Kidney (tissue), 13 donors: ENCODE measurements at regions not wholly inside any gene's neighbourhood (a gene's known extent, or its start where the extent isn't known, plus 50 kb on each side); places are given as distances from the start of the nearest gene placed in this dataset.

ENCODE experiments used
- DNase-seq, 5 donors: peaks; one replicate each; pipeline ENCODE4 v3.0.0-alpha.2; 2013 to 2020
- FAIRE-seq: peaks from 2 replicates; lab custom pipeline; 2012; peaks lifted over from hg19 to GRCh38; lab: Jason Lieb, UNC
- H3K27ac ChIP-seq, 2 donors: one replicate each; pipeline ENCODE4 v1.7.0; 2013; ENCODE audit warnings: low read depth in 2 of 2, low read length in 2 of 2, inconsistent platforms in 1 of 2
- H3K27me3 ChIP-seq: one replicate; pipeline ENCODE4 v1.7.1; 2013; ENCODE audit warnings: low read length, inconsistent platforms; ENCODE audit not compliant: control insufficient read depth, insufficient read depth
- H3K36me3 ChIP-seq, 3 donors: one replicate each; pipeline versions ENCODE4 v1.7.0 to v1.7.1; 2013; ENCODE audit warnings: low read length in 3 of 3, control low read depth in 1 of 3, inconsistent platforms in 1 of 3; ENCODE audit not compliant: insufficient read depth in 3 of 3, control insufficient read depth in 2 of 3
- H3K4me1 ChIP-seq, 3 donors: one replicate each; pipeline versions ENCODE4 v1.7.0 to v1.7.1; 2013; ENCODE audit warnings: low read length in 3 of 3, inconsistent platforms in 1 of 3, low read depth in 1 of 3; ENCODE audit not compliant: control insufficient read depth in 2 of 3, insufficient read depth in 2 of 3
- H3K4me3 ChIP-seq, 3 donors: one replicate each; pipeline versions ENCODE4 v1.7.0 to v1.8.1; 2013; ENCODE audit warnings: low read length in 3 of 3, control low read depth in 1 of 3, inconsistent platforms in 1 of 3
- H3K9ac ChIP-seq, 3 donors: one replicate each; pipeline versions ENCODE4 v1.7.0 to v1.7.1; 2013; ENCODE audit warnings: low read length in 3 of 3, control low read depth in 1 of 3, inconsistent platforms in 1 of 3
- H3K9me3 ChIP-seq, 3 donors: one replicate each; pipeline versions ENCODE4 v1.7.0 to v1.7.1; 2013; ENCODE audit warnings: low read length in 3 of 3, control low read depth in 1 of 3, inconsistent platforms in 1 of 3; ENCODE audit not compliant: control insufficient read depth in 2 of 3, insufficient read depth in 1 of 3
- intact Hi-C: fragments of 100-400 bp; cut with DNase I; formaldehyde crosslinking; loops from one replicate; pipeline ENCODE4 v1.11.1; 2022
- TF ChIP-seq, protein P1 (sequence below): IDR thresholded peaks from 3 replicates; pipeline ENCODE4 v1.5.1; 2012; ENCODE audit warnings: mild to moderate bottlenecking, moderate library complexity, borderline replicate concordance; ENCODE audit not compliant: insufficient read depth; ENCODE audit errors: extremely low read depth
- donor health status: control.
- donor health status: control.
- donor health status: control.
- donor health status: control.
- donor health status: control.
- donor health status: DM: yes; HTN: yes; CAD: no.
- donor health status: Normal renal cell carcinoma (clear cell type).

DNA sequence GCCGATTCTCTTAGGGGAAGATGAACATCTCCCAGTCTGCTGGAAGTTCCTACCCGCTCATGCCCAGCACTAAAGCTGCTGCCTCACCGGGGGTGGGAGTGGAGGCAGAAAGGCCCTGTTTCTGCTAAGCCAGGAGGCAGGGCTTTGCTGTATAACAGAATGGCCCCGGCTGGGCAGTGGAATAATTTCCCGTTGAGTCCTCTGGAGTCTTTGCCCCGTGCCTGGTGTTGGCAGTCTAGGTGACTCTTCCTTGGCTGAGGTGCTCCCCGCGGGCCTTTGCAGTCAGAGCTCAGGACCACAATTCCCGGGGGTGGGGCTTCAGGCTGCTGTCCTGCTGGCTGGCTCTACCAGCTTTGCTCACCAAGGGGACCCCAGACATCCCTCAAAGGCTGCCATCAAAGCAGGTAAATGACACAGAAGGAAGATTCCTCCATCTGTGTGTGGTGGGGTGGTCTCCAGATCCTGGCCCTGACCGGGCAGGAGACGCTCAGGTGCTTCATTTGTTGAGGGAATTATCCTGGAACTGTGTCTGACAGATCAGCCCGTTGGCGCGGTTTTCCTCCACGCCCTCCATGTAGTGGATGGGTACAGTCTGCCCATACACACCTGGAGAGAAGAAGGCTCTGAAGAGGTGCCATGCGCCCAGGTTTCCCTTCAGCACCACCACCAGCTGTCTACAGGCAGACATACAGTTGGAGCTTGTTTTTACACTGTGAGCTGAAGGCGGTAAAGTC lies 209.9 kb downstream of the TEX29 start:
- no peak overlapping the region for H3K4me3 ChIP-seq
- no peaks in the 10 kb centered on the region for H3K4me1 ChIP-seq
- H3K36me3 ChIP-seq = no peaks in the 10 kb centered on the region
- H3K27ac ChIP-seq = no peak overlapping the region
- DNase-seq (no peak), FAIRE-seq (no peak)
- intact Hi-C loops = no loop called here
- TF ChIP-seq, protein P1, sequence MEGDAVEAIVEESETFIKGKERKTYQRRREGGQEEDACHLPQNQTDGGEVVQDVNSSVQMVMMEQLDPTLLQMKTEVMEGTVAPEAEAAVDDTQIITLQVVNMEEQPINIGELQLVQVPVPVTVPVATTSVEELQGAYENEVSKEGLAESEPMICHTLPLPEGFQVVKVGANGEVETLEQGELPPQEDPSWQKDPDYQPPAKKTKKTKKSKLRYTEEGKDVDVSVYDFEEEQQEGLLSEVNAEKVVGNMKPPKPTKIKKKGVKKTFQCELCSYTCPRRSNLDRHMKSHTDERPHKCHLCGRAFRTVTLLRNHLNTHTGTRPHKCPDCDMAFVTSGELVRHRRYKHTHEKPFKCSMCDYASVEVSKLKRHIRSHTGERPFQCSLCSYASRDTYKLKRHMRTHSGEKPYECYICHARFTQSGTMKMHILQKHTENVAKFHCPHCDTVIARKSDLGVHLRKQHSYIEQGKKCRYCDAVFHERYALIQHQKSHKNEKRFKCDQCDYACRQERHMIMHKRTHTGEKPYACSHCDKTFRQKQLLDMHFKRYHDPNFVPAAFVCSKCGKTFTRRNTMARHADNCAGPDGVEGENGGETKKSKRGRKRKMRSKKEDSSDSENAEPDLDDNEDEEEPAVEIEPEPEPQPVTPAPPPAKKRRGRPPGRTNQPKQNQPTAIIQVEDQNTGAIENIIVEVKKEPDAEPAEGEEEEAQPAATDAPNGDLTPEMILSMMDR = no peak
- peaks cover 32% of the 10 kb centered on the region for H3K27me3 ChIP-seq
- no peak overlapping the region for H3K9ac ChIP-seq
- no peaks in the 10 kb centered on the region for H3K9me3 ChIP-seq

GRCh38 chr13:111531505-111531904 lies 211.1 kb downstream of the TEX29 start:
- no peaks in the 10 kb centered on the region for H3K36me3 ChIP-seq
- H3K9ac ChIP-seq = no peak overlapping the region
- H3K9me3 ChIP-seq = no peaks in the 10 kb centered on the region
- TF ChIP-seq, protein P1 = peak; percentile 9
- H3K4me3 ChIP-seq = no peak overlapping the region
- DNase-seq = peak in 2 of 5 donors; percentile 59 to 65
- intact Hi-C loops = no loop called here
- no peak overlapping the region for H3K27ac ChIP-seq
- no peaks in the 10 kb centered on the region for H3K4me1 ChIP-seq
- H3K27me3 ChIP-seq = peaks cover 43% of the 10 kb centered on the region
- FAIRE-seq = no peak

- peaks cover 48% of the 10 kb centered on the region for H3K27me3 ChIP-seq
- no peaks in the 10 kb centered on the region for H3K9me3 ChIP-seq
- no peaks in the 10 kb centered on the region for H3K36me3 ChIP-seq
- intact Hi-C loops = no loop called here
- H3K4me1 ChIP-seq = no peaks in the 10 kb centered on the region
- no peak for FAIRE-seq
- TF ChIP-seq, protein P1 = no peak
- no peak overlapping the region for H3K4me3 ChIP-seq
- DNase-seq = no peak
- no peak overlapping the region for H3K9ac ChIP-seq
- no peak overlapping the region for H3K27ac ChIP-seq
These were observed 211.7 kb downstream of the TEX29 start for GRCh38 chr13:111532111-111532510.
